NT2/D1 (cell line): ENCODE measurements at regions not wholly inside any gene's neighbourhood (a gene's known extent, or its start where the extent isn't known, plus 50 kb on each side); places are given as distances from the start of the nearest gene placed in this dataset.

Experiments
- SUZ12 ChIP-seq: IDR thresholded peaks from 2 replicates; pipeline ENCODE4 v1.6.1; 2011; ENCODE audit not compliant: insufficient read length, insufficient read depth; ENCODE audit errors: extremely low read depth
- YY1 ChIP-seq: IDR thresholded peaks from 2 replicates; pipeline ENCODE4 v1.6.1; 2011; ENCODE audit not compliant: insufficient read length, insufficient read depth
- ZNF274 ChIP-seq: IDR thresholded peaks from 2 replicates; pipeline ENCODE4 v1.6.1; 2011; ENCODE audit warnings: mild to moderate bottlenecking, low read depth, low read length

DNA sequence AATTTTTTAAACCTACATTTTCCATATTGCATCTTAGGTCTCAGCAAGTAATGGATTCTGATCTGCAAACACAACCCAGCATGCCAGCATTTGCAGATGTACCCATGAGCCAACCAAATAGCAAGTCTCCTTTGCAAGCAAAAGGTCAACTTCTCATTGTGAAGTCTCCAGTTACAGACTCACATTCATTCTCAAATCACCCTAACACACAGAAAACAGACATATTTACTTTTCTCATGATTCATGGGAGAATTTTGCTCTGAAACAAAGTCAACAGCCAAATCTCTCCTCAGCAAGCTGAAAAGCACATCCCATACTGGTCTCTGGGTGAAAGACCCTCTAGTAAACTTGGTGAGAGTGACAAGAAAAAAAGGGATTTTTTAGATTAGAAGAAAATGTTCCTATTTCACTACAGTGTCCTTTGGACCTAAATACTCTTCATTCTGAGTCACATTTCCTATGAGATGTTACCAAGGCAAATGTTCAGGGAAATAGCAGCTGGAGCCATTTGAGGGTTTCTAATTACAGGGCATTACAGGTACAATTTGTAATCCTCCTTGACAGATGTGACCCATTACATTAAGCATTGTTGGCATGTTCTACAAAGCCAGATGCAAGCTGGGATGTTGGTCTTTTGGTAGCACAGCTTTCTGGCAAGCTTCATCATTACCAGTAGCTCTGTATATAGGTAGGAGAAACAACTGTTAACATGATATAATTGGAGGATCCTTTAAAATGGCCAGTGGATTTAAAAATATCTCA lies 383.3 kb downstream of the SMARCA1 start:
- TF ChIP-seq ZNF274 (no peak), SUZ12 (no peak), YY1 (no peak)
